DMS53 (cell line): ENCODE measurements at regions not wholly inside any gene's neighbourhood (a gene's known extent, or its start where the extent isn't known, plus 50 kb on each side); places are given as distances from the start of the nearest gene placed in this dataset.

ENCODE experiments used
- DNase-seq: peaks from one replicate; lab custom pipeline; 2025; lab: John Stamatoyannopoulos, UW

GRCh38 chr3:1953536-1953935 is 145.1 kb upstream of the CNTN4 start:
- no peak for DNase-seq

GRCh38 chr3:1954632-1955031 is 144.0 kb upstream of the CNTN4 start:
- no peak for DNase-seq

GRCh38 chr3:1955170-1955569 is 143.5 kb upstream of the CNTN4 start:
- DNase-seq = no peak

- DNase-seq = no peak
Observed at GRCh38 chr3:1955750-1956149, 142.9 kb upstream of the CNTN4 start.

- no peak for DNase-seq
Observed at GRCh38 chr3:1960506-1960905, 138.2 kb upstream of the CNTN4 start.

DNA sequence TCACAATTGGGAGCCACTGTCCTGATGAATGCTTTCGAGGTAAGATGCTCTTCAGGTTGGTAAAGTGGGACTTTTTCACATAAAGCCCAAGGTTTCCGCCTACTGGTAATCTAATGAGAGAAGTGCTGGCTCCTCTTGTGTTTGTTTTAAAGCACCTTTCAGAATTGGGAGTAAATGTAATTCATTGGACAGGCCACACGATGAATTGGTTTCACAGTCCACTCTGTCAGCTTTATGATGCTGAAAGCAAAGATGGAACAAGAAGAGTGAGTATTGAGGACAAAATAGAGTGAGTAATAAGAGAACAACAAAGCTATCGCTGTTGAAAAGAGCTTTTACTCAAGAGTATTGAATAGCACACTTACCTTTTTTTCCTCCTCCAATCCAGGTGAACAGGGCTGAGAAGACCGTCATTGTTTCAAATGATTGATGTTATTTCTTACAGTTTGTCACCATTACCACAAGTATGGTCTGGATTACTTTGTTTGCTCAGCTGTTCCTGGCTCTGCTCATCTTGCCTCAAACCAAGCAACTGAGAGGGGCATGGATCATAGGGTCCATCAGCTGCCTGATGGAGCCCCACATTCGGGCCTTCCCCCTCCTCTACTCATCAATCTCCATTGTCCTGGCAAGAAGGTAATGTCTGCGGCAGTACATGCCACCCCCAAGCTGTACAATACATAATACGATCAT is 136.1 kb upstream of the CNTN4 start:
- DNase-seq = peak; percentile 69

DNA sequence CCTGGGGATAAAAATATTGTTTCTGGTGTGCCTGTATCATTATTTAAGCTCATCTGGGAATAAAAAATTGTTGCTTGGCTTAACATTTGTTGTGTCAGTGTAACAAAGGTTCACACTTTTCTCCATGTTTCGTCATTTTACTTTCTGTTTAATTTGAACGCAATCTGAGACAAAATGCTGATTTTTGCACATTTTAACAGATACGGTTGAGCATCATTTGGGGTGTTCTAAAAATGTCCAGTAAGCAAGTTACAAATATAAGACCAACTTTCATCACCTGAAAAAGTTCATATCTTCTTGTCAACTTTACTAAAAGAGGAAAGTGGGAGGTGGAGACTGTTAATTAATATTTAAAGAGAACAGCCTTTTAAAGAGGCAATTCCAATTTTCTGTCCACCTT is 134.8 kb upstream of the CNTN4 start:
- no peak for DNase-seq

DNA sequence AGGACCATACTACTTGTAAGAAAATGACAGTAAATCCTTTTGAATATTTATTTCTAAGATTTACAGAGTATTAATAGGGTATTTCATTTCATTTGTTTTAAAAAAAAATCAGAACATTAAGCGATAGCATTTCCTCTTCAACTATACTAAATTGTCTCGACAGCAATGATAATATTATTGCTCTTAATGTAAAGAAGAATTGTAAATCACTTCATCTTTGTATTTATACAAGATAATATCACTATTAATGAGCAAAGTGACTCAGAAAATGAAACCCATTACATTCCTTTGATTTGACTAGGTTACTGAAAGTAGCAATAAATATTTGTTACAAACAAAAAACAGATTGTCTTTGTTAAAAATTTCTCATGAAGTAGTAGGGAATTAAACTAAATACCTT is 131.1 kb upstream of the CNTN4 start:
- DNase-seq = no peak

- no peak for DNase-seq
Observed at GRCh38 chr3:1969281-1969680, 129.4 kb upstream of the CNTN4 start.

GRCh38 chr3:1971780-1972179 is 126.9 kb upstream of the CNTN4 start:
- no peak for DNase-seq

DNA sequence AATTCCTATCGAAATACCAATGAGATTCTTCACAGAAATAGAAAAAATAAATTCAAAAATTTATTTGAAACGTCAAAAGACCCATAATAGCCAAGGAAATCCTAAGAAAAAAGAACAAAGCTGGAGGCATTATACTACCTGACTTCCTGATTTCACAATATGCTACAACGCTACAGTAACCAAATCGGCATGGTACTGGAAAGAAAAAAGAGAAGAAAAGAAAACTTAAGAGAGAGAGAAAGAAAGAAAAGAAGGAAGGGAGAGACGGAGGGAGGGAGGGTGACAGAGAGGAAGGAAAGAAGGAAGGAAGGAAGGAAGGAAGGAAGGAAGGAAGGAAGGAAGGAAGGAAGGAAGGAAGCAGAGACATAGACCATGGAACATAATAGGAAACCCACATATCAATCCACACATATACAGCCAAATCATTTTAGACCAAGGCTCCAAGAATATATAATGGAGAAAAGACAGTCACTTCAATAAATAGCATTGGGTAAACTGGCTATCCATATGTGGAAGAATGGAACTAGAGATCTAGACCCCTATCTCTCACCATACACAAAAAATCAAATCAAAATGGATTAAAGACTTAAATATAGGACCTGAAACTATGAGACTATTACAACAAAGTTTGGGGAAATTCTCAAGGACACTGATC is 118.6 kb upstream of the CNTN4 start:
- DNase-seq = no peak

GRCh38 chr3:1987980-1988379 is 110.7 kb upstream of the CNTN4 start:
- peak; percentile 67 for DNase-seq

- DNase-seq = no peak
Observed at GRCh38 chr3:1998739-1999138, 99.9 kb upstream of the CNTN4 start.

DNA sequence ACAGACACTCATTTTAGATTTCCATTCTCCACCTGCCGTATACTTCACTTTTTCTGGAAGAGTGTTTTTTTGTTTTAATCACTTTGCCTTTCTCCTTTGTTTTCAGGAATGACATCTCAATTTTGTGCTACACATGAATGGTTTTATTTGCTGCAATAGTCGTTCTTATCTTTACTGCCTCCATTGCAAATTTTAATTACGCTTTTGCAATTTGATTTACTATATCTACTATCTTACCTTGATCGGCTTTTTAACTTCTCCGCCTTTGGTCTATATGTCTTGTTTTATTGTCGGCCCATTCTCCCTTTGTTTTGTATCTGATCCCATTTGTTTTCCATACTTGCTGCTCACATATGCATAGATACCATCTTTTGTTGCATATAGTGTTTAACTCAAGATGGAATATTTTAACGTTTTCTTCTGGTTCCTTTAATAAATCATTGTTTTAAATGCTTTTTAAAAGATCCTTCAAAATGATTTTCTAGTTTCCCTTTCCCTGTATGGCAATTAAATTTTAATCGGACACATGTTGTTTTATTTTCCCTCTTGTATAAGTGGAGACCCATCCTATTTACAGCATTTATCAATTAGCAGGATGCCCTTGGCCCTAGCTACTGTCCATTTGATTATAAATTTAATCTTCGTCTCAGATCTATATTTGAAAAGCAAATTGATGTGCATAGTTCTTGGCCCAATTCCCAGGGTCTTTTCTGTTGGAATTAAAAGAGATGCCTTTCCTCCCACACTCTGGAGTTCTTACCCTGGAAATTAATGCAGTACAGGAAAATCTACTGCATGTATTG is 97.2 kb upstream of the CNTN4 start:
- no peak for DNase-seq

DNA sequence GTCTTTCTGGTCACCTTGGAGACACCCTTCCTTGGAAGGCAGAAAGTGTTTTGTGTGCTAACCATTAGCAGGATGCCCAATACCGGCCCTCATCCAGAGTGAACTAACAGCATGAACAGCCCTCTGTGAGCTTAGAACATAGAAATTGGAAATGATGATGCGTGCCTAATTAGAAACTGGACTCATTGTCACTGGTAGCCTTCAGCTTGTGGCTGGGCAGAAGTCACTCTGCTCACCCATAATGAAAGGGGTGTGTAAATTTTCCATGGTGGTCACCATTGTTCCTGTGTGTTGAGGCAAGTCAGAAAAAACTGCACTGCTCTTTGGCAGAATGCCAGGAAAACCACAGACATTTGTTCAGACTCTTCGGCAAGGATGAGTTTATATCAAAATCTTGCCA is 74.7 kb upstream of the CNTN4 start:
- no peak for DNase-seq

DNA sequence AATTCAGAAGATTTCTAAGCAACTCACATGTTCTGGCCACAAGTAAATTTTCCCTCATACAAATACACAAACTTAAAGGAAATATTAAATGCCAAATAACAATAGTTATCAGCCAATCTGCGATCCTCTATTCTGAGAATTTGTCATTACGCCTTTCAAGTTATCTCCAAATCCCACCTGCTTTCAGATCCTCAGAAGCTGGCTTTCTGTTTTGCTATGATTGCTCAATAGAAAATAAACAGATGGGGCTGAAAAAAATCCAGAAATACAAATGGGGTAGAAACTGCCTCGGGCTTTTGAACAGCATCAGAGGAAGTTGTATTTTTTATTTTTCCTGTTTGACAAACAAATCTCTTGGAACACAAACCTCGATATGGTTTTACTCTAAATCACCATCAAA is 74.0 kb upstream of the CNTN4 start:
- no peak for DNase-seq

DNA sequence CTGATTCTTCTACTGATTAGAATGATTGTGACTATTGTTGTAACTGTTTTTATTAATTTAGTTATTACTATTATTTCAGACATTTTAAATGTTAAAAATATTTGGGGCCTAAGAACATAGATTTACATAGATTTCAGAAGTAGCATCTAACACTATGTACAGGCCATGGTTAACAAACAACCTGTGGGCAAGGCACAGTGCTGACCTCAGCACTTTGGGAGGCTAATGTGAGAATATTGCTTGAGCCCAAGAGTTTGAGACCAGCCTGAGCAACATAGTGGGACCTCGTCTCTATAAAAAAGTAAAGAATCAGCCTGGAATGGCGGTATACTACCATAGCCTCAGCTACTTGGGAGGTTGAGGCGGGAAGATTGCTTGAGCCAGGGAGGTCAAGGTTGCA is 69.1 kb upstream of the CNTN4 start:
- no peak for DNase-seq

DNA sequence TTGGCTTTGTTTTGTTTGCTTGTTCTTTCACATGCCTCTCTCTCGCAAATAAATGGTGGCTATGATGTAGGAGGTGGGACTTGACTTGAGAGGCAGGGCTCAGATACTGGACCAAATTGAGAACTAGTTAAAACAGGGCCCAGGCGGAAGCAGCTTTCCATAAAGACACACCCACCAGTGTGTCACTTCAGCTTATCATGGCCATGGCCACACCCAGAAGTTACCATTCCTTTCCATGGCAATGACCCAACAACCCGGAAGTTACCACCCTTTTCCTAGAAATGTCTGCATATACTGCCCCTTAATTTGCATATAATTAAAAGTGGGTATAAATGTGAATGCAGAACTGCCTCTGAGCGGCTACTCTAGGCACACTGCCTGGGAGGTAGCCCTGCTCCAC is 62.6 kb upstream of the CNTN4 start:
- DNase-seq = no peak

DNA sequence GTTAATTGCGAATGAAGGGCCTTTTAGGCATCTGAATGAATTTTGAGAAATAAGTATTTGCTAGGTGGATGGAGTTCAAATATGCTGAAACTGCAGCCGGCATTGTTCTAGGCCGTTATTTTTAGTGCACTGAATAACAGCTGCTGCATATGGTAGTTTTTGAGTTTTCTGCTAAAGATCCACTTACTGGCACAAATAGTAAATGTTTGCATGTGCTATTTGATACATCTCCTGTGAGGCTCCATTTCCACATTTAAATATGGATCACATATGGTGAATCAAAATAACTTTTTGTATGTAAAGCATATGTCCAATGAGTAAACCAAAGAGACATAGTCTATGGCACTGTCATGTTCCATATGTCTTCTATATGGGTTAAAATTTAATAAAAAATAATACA is 56.7 kb upstream of the CNTN4 start:
- no peak for DNase-seq
